HFF-Myc (cell line): ENCODE measurements at regions not wholly inside any gene's neighbourhood (a gene's known extent, or its start where the extent isn't known, plus 50 kb on each side); places are given as distances from the start of the nearest gene placed in this dataset.
"Not testable (repeated sequence)": the region's sequence is repeated elsewhere in the genome, so short reads cannot be mapped to it uniquely, and the experiment has no call there.

Experiments
- DNase-seq: peaks from one replicate; pipeline ENCODE4 v3.0.0-alpha.2; 2011; ENCODE audit warnings: low read depth; ENCODE audit errors: extremely low read depth
- H3K4me3 ChIP-seq: replicated peaks from 2 replicates; pipeline ENCODE4 v1.5.1; 2011; ENCODE audit warnings: low read depth, mild to moderate bottlenecking, control low read depth, low read length
- CTCF ChIP-seq: IDR thresholded peaks from 2 replicates; pipeline ENCODE4 v1.5.1; 2012; ENCODE audit warnings: mild to moderate bottlenecking, low read depth, low read length, control low read depth; ENCODE audit errors: missing control alignments

- TF ChIP-seq CTCF: no peak
- H3K4me3 ChIP-seq: no peak overlapping the region
- no peak for DNase-seq
These were observed 132.3 kb upstream of the GLRA1 start for GRCh38 chr5:152056931-152057330.

DNA sequence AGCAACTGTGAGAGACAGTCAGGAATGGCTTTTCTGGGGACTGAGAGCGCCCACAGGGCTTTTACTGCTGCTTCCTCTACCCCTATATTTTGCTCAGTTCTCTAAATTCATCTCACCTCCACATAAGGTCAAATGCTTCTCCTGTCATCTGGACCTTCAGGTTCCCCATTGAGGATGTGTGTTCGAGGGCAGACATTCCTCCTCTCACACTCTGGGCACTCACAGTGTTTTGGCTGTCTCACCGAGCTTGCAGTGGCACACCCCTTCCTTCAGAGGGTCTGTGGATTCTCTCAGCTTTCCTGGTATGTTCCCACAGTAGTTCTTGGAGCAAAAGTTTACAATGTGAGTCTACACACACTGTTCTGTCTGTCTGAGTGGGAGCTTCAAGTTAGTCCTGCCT is 127.8 kb upstream of the GLRA1 start:
- TF ChIP-seq CTCF: no peak
- no peak overlapping the region for H3K4me3 ChIP-seq
- no peak for DNase-seq

DNA sequence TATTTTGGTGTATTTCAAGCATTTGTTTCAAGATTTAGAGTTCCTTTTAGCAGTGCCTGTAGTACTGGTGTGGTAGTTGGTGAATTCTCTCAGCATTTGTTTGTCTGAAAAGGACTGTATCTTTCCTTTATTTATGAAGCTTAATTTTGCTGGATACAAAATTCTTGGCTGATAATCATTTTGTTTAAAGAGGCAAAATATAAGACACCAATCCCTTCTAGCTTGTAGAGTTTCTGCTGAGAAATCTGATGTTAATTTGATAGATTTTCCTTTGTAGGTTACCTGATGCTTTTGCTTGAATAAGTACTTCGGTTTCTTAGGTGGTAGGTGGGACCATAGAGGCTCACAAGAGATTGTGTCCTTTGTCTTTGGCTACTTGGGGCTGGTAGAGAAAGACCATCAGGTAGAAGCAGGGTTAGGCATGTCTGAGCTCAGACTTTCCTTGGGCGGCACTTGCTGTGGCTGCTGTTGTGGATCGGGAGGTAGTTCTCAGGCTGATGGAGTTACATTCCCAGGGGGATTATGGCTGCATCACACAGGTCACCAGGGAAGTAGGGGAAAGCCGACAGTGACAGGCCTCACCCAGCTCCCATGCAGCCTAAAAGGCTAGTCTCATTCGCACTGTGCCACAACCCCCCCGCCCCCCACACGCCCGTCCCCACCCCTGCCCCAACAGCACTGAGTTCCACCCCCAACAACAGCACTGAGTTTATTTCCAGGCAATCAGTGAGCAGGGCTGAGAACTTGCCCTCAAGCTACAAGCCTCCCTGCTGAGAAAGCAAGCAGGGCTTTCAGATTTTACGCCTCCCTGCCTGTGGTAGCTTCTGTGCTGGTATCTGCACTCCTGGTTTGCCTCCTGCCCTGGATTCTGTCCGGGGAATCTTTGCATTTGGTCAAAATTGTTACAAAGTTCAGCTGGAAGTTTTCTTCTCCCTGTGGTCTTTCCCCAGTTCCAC is 127.1 kb upstream of the GLRA1 start:
- H3K4me3 ChIP-seq: no peak overlapping the region
- no peak for DNase-seq
- TF ChIP-seq CTCF: no peak

DNA sequence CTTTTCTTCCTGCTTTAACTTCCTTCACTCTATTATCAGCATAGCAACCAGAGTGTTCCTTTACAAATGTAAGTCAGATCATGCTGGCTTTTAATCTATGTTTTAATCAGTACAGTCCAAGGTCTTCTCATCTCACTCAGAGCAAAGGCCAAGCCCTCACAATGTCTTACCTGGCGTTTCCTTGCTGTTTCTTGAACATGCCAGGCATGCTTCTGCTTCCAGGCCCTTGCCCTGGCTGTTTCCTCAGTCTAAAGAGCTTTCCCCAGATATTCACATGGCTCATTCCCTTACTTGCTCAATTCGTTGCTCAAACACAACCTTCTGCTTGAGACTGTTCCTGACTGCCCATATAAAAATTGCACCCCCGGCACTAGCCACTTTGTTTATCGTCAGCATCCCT is 121.7 kb upstream of the GLRA1 start:
- H3K4me3 ChIP-seq: no peak overlapping the region
- TF ChIP-seq CTCF: no peak
- DNase-seq: no peak

GRCh38 chr5:152038856-152039255 is 114.2 kb upstream of the GLRA1 start:
- DNase-seq, H3K4me3 ChIP-seq: not testable (repeated sequence)

DNA sequence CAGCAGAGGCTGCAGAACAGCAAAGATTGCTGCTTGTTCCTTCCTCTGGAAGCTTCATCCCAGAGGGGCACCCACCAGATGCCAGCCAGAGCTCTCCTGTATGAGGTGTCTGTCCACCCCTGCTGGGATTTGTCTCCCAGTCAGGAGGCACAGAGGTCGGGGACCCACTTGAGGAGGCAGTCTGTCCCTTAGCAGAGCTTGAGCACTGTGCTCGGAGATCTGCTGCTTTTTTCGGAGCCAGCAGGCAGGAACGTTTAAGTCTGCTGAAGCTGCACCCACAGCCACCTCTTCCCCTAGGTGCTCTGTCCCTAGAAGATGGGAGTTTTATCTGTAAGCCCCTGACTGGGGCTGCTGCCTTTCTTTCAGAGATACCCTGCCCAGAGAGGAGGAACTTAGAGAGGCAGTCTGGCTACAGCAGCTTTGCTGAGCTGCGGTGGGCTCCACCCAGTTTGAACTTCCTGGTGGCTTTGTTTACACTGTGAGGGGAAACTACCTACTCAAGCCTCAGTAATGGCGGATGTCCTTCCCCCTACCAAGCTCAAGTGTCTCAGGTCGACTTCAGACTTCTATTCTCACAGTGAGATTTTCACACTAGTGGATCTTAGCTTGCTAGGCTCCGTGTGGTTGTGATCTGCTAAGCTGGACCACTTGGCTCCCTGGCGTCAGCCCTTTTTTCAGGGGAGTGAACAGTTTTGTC is 101.8 kb upstream of the GLRA1 start:
- not testable (repeated sequence) for DNase-seq, H3K4me3 ChIP-seq

DNA sequence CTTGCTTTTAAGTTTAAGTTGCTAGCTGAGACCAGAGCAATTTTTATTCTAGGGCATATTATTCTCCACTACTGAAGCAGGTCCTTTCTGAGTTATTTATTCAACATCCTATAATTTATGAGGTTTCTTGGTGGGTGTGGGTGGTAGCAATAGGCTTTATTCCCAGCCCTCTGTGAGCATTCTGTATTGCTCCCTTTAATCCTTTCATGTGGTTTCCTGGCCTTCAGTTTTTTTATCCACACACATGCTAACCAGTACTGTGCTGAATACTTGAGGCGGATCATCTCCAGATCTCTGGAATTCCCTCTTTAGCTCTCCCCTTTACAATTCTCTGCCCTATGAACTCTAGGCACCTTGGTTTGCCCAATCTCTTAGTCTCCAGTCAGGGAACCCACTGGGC is 91.8 kb upstream of the GLRA1 start:
- TF ChIP-seq CTCF: no peak
- no peak for DNase-seq
- no peak overlapping the region for H3K4me3 ChIP-seq
